ENCODE measurements at regions not wholly inside any gene's neighbourhood (a gene's known extent, or its start where the extent isn't known, plus 50 kb on each side); places are given as distances from the start of the nearest gene placed in this dataset.
"Not testable (repeated sequence)": the region's sequence is repeated elsewhere in the genome, so short reads cannot be mapped to it uniquely, and the experiment has no call there.

- no peak for DNase-seq
Observed at GRCh38 chrX:34401411-34401810, 255.7 kb downstream of the TMEM47 start.

- DNase-seq: no peak
Observed at GRCh38 chrX:34382416-34382815, 250.3 kb upstream of the FAM47A start.

GRCh38 chrX:34381241-34381640 lies 249.1 kb upstream of the FAM47A start:
- DNase-seq: no peak

- no peak for DNase-seq
Observed at GRCh38 chrX:34379891-34380290, 247.8 kb upstream of the FAM47A start.

DNA sequence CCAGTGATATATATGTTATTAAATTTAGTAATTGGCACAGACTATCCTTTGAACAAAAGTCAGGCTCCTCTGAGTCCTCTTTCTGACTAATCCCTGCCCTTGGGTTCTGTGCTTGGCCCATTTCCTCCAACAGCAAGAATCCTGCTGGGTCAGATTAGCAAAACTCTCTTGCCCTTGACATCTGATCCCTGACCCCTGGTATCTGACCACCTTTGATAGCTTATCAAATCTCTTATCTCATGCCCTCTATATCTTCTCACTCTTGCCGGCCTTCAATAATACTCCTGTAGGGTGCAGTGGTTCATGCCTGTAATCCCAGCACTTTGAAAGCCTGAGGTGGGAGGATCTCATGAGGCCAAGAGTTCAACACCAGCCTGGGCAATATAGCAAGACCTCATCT lies 245.5 kb upstream of the FAM47A start:
- no peak for DNase-seq

GRCh38 chrX:34371754-34372153 lies 239.6 kb upstream of the FAM47A start:
- DNase-seq: no peak

- DNase-seq: no peak
Observed at GRCh38 chrX:34365471-34365870, 233.4 kb upstream of the FAM47A start.

GRCh38 chrX:34350561-34351335 lies 218.6 kb upstream of the FAM47A start:
- DNase-seq: no peak

DNA sequence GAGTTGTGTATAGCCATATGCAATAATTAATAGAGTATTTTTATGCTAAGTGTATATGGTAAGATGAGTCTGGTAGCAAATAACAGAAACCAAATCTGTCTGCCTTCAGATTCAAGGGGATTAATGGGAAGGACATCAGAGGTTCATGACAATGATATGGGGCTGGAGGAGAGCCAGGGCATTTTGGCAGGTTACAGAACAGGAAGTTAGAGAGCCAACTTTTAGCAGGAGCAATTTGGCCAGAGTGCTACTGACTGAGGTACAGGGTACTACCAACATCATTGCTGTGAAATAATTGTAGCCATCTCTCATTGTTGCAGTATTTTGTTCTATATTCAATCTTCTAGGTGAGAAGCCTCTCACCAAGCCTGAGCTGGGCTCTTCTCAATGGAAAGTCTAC lies 210.9 kb upstream of the FAM47A start:
- no peak for DNase-seq

GRCh38 chrX:34341814-34342213 lies 209.7 kb upstream of the FAM47A start:
- DNase-seq: no peak

- no peak for DNase-seq
Observed at GRCh38 chrX:34341258-34341657, 209.1 kb upstream of the FAM47A start.

DNA sequence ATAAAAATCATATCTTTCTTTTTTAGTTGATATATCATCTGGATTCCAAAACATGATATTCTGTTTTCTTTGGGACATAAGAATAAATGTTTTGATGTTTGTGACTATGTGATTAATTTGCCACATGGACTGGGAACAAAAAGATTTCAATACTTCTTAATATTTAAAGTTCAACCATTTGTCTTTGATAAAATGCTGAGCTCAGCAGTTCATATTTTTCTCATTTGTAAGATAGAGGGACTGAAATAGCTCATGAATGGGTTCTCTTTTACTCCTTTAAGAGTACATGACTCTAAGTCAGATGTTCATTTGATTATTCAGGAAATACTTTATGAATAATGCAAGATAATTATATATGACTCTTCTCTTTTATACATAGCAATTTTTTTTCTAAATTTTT lies 205.9 kb upstream of the FAM47A start:
- no peak for DNase-seq

GRCh38 chrX:34335376-34335775 lies 203.3 kb upstream of the FAM47A start:
- not testable (repeated sequence) for DNase-seq

- DNase-seq: no peak
Observed at GRCh38 chrX:34332334-34332733, 200.2 kb upstream of the FAM47A start.

DNA sequence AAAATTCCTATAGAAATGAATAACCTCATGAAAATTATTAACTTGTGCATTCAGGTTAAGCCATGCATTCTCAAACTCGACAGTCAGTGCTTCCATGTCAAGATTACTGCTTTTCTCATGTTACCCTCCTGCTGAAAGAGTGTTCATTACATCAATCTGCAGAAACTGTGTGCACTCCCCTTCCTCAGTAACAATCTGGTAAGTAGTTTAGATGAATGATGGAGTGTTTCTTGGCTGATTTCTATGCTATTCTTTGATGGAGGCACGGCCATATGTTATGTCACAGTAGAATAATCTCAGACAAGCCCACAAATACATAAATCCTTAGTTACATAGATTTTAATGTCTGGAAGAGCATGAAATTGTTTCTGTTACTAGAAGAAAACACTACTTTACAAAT lies 193.3 kb upstream of the FAM47A start:
- no peak for DNase-seq

DNA sequence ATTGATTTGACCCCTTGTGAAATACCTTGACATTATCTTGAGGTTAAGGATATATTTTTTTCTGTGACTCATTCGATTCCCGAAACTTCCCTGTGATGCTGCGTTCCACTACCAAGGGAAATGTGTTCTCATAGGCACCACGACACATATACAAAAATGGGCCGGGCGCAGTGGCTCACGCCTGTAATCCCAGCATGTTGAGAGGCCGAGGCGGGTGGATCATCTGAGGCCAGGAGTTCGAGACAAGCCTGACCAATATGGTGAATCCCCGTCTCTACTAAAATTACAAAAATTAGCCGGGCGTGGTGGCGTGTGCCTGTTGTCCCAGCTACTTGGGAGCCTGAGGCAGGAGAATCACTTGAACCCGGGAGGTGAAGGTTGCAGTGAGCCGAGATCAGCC lies 188.3 kb upstream of the FAM47A start:
- not testable (repeated sequence) for DNase-seq

DNA sequence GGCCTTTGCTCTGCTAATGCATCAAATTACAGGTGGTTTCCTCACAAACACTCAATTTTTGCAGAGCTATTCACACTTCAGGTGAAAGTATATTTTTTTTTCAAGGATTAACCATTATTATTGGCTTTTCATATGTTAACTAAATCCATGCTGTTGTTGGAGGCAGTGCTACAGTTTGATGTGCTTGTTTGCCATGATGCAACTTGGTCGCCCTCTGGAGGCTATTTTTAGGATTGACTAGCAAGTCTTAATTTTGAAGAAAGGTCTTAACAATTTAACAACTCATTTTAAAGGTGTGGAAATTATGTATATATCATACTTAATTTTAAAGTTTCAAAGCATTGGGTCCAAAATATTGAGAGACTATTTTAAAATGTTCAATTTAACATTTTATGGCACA lies 168.8 kb upstream of the FAM47A start:
- DNase-seq: peak; percentile 39

GRCh38 chrX:34299451-34299967 lies 167.4 kb upstream of the FAM47A start:
- DNase-seq: no peak

- DNase-seq: no peak
Observed at GRCh38 chrX:34294665-34295064, 162.6 kb upstream of the FAM47A start.

GRCh38 chrX:34288782-34289181 lies 156.7 kb upstream of the FAM47A start:
- no peak for DNase-seq

DNA sequence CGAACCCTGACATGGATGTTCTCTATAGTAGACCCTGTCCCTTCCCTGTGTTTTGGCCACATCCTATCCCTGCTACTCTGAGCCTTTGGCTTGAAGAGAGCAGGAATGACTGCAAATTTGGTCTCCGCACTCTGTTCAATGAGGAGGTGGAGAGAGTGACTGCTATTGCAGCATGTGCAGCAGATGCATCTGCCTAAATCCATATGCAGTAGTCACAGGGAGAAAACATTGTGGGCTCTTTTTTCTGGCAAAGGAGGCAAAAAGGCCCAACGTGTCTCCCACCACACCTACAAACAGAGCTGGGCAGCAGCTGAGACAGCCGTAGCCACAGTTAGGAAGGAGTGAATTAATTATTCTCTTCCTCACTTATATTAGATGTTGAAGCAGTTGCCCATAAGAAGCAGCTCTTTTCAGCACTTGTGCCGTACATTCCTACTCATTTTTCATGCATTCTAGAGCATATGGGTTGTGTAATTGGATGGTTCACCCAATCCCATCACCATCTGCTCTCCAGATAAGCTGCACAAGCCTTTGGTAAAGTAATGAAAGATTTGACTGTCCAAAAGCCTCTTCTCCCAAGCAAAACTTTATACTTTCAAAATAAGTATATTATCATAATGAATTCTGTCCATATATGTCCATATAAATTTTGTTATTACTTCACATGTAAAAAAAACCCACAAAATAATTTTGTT lies 147.9 kb upstream of the FAM47A start:
- no peak for DNase-seq

DNA sequence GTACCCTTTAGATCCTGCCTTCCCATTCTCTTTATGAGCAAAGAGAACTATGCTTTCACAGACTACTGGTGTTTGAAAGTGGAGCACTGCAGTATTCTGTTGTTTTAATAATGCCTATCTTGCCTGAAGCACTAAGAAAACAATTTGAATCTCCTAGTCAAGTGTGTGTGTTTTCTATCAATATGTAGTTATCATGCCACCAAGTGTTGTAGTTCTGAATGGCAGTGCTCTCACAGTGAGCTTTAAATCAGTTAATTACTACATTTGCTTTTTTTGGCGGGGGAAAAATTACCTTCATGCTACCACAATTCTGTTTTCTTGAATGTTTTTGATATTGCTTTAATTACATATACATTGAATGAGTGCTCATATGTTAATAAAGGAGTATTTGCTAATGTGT lies 143.6 kb upstream of the FAM47A start:
- DNase-seq: no peak

GRCh38 chrX:34270434-34270833 lies 138.3 kb upstream of the FAM47A start:
- DNase-seq: no peak

DNA sequence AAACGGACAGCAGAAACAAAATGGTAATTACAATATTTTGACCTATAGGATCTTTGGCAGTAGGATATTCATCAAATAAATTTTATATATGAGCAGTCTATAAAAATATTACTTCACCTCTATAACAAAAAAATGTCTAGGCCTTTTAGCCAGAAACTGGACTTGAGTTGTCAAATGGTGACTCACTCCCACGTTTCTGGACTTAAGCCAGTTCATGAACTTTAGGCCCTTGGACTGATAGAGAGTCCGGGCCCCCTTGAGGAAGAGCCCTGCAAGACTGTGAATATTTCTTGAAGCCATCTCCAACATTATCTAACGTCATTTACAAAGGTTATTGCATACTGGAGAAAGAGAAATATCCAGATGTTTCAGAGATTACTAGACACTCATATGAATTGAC lies 106.8 kb upstream of the FAM47A start:
- DNase-seq: no peak
